T-helper 17 cell (primary cell): ENCODE measurements at regions not wholly inside any gene's neighbourhood (a gene's known extent, or its start where the extent isn't known, plus 50 kb on each side); places are given as distances from the start of the nearest gene placed in this dataset.
A peak's percentile ranks its signal among the peaks of the same experiment; 100 is the strongest.

Experiments
- ATAC-seq: fragments of 150-1000 bp; cut with Tn5 transposase; 2 replicates; pipeline ENCODE4 v1.10.0; 2021; ENCODE audit warnings: mild to moderate bottlenecking, moderate library complexity
- DNase-seq, 3 donors: peaks; one replicate each; pipeline versions ENCODE4 v3.0.0 to v3.0.0-alpha.2; 2020 to 2021
- H3K9me3 ChIP-seq: one replicate; pipeline ENCODE4 v1.7.0; 2013; ENCODE audit warnings: low read length, mild to moderate bottlenecking; ENCODE audit not compliant: control insufficient read depth, poor library complexity, severe bottlenecking
- H3K27ac Mint-ChIP-seq: one replicate; pipeline ENCODE4 v1.8.0; 2022; ENCODE audit warnings: mild to moderate bottlenecking, moderate library complexity, mixed read lengths
- H3K27me3 Mint-ChIP-seq: one replicate; pipeline ENCODE4 v1.8.0; 2022; ENCODE audit warnings: mixed read lengths
- H3K36me3 Mint-ChIP-seq: one replicate; pipeline ENCODE4 v1.8.0; 2022; ENCODE audit warnings: low read depth, mixed read lengths
- H3K4me1 Mint-ChIP-seq: one replicate; pipeline ENCODE4 v1.8.0; 2022; ENCODE audit warnings: mild to moderate bottlenecking, mixed read lengths
- H3K4me3 Mint-ChIP-seq: one replicate; pipeline ENCODE4 v1.8.0; 2022; ENCODE audit warnings: mild to moderate bottlenecking, moderate library complexity, mixed read lengths

DNA sequence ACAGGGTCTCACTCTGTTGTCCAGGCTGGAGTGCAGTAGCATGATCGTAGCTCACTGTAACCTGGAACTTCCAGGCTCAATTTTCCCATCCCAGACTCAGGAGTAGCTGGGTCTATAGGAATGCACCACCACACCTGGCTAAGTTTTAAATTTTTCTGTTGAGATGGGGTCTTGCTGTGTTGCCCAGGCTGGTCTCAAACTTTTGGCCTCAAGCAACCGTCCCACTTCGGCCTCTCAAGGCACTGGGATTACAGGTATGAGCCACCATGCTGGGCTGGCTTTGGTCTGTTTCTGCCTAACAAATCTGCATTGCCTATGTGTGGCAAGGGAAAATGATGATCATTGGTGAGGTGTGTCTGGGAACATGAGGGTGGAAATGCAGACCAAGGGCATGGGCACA is 59.3 kb upstream of the CLMP start:
- H3K4me1 Mint-ChIP-seq, result peaks cover 4% of the 10 kb centered on the region
- H3K36me3 Mint-ChIP-seq, result no peaks in the 10 kb centered on the region
- no peak for DNase-seq

DNA sequence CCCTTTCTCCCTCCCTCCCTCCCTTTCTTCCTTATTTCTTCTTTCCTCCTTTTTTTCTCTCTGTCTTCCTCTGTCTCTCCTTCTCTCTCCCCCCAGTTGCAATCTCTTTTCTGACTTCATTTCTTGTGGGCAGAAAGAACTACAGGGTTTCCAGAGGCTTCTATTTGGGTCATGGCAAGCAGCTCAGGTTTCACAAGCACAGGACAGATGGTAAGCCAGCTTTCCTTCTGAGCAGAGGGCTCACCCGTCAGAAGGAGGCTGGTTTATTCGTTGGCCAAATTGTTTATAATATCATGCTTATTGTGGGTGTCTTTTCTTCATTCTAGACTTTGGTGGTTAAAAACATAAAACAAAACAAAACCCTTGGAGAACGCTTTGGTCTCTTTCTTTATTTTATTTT is 58.9 kb upstream of the CLMP start:
- ATAC-seq, result no peak
- H3K27me3 Mint-ChIP-seq, result peaks cover 42% of the 10 kb centered on the region
- H3K4me1 Mint-ChIP-seq, result peaks cover 4% of the 10 kb centered on the region
- no peaks in the 10 kb centered on the region for H3K9me3 ChIP-seq
- no peak overlapping the region for H3K27ac Mint-ChIP-seq
- H3K36me3 Mint-ChIP-seq, result no peaks in the 10 kb centered on the region
- no peak for DNase-seq
- H3K4me3 Mint-ChIP-seq, result no peak overlapping the region

More for the DNA sequence above, 59.3 kb upstream of the CLMP start:
- Mint-ChIP-seq H3K27me3 (peaks cover 38% of the 10 kb centered on the region), H3K4me3 (no peak overlapping the region), H3K27ac (no peak overlapping the region)
- no peaks in the 10 kb centered on the region for H3K9me3 ChIP-seq
- no peak for ATAC-seq

DNA sequence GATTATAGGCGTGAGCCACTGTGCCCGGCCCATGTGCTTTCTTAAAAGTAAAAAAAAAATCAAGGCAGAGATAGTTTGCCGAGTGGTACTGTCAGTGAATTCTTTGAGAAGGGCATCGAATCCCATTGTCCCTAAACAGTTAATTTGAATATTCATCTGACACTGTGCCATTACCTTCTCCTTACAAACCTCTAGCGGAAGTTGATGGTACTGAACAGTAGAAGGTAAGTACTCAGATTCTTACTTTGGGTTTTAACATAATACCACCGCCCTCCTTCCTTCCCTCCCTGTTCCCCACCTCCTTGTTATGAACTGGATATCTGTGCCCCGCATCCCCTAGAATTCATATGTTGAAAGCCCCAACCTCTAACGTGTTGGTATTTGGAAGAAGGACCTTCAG is 58.2 kb upstream of the CLMP start:
- no peak for DNase-seq
- no peaks in the 10 kb centered on the region for H3K9me3 ChIP-seq
- Mint-ChIP-seq H3K4me3 (no peak overlapping the region), H3K4me1 (peaks cover 4% of the 10 kb centered on the region), H3K27ac (no peak overlapping the region), H3K27me3 (peaks cover 49% of the 10 kb centered on the region), H3K36me3 (no peaks in the 10 kb centered on the region)
- ATAC-seq, result no peak

DNA sequence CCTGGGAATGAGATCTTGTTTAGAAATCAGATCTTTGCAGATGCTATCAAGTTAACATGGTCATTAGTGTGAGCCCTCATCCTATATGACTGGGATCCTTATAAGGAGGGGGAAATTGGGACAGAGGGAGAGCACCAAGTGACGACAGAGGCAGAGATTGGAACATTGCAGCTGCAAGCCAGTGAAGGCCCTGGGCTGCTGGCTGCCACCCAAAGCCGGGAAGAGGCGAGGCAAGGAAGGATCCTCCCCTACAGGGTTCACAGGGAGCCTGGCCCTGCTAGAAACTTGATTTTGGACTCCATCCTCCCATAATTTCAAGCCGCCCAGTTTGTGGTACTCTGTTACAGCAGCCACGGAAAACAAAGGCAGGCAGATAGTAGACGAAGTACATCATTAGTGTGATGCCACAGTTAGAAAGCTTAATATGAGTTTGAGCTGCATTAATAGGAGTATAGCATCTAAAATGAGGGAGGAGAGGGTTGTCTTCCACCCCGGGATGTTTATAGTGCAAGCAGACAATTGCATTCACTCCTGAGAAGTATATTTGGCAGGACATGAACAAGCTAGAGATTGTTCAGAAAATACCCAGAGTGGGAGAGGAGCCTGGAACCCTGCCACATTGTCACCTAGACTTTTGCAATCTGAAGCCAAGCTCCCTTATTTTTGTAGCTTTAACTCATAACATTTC is 56.8 kb upstream of the CLMP start:
- Mint-ChIP-seq H3K4me1 (peaks cover 10% of the 10 kb centered on the region), H3K36me3 (no peaks in the 10 kb centered on the region), H3K4me3 (no peak overlapping the region), H3K27me3 (peaks cover 52% of the 10 kb centered on the region), H3K27ac (no peak overlapping the region)
- no peaks in the 10 kb centered on the region for H3K9me3 ChIP-seq
- no peak for DNase-seq
- ATAC-seq, result no peak

DNA sequence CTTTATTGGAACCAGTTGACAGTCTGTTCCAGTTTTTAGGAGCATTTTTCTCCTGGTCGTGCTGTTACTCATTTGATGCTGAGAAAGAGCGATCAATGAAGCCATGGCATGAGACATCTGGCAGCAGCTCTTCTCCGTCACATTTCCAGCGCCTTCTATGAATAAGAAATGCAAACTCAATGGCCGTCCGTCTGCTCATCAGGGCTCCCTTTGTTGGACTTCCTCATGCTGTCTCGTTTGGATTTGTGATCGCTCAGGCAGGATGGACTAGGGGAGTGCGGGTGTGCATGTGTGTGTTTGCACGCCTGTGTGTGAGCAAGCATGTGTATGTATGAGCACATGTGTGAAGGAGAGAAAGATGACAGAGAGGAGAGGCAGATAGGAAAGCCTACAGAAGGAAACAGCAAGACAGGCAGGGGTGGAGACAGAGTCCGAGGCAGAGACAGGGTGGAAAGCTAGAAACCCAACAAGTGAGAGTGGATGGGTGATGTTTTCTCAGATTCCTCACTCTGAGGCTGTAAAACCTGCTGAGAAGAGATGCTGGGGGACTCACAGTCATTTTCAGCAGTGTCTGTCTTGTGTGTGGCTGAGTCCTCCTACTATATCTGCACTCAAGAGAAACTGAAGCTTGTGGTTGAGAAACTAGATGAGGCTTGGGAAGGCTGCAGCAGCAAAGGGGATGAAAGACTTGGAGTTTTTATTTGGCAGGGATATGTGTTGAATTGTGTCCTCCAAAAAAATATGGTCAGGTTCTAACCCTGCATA is 56.0 kb upstream of the CLMP start:
- peaks cover 10% of the 10 kb centered on the region for H3K4me1 Mint-ChIP-seq
- no peak overlapping the region for H3K27ac Mint-ChIP-seq
- peaks cover 47% of the 10 kb centered on the region for H3K27me3 Mint-ChIP-seq
- H3K36me3 Mint-ChIP-seq, result no peaks in the 10 kb centered on the region
- no peak overlapping the region for H3K4me3 Mint-ChIP-seq
- no peak for DNase-seq
- ATAC-seq, result no peak
- H3K9me3 ChIP-seq, result no peaks in the 10 kb centered on the region

DNA sequence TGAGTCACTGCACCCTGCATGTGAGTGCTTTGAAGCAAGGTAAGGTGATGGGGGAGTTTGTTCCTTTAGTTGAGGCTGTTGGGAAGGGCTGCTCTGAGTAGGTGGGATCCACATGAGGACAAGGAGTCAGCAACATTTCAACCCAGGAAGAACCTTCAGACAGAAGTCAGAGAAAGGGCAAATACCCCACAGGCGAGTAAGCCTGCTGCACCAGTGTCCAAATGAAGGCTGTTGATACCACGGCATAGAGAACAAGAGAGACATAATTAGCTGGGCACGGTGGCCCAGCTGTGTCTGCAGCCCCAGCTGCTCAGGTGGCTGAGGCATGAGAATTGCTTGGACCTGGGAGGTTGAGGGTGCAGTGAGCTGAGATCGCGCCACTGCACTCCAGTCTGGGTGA is 54.3 kb upstream of the CLMP start:
- DNase-seq, result no peak
- peaks cover 30% of the 10 kb centered on the region for H3K27me3 Mint-ChIP-seq
- peaks cover 10% of the 10 kb centered on the region for H3K4me1 Mint-ChIP-seq
- no peak overlapping the region for H3K27ac Mint-ChIP-seq
- no peaks in the 10 kb centered on the region for H3K9me3 ChIP-seq
- H3K4me3 Mint-ChIP-seq, result no peak overlapping the region
- ATAC-seq, result no peak
- H3K36me3 Mint-ChIP-seq, result no peaks in the 10 kb centered on the region

DNA sequence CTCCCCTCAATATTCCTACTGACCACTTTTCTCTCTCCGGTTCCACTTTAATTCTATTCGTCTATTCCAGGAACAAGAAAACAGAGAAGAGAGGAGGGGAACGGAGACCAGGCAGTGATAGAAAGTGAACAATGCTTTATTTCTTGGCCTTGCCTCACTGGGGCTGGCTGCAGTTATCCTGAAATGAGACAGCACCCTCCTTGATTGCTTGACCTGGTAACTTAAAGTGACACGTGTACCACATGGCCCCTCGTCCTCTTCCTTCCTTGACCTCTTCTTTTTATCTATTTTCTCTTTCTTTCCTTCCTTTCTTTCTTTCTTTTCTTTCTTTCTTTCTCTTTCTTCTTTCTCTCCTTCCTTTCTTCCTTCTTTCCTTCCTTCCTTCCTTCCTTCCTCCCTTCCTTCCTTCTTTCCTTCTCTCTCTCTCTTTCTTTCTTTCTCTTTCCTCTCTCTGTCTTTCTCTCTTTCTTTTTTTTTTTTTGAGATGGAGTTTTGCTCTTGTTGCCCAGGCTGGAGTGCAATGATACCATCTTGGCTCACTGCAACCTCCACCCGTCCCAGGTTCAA is 52.8 kb upstream of the CLMP start:
- ATAC-seq (no peak), DNase-seq (no peak)
- Mint-ChIP-seq H3K36me3 (no peaks in the 10 kb centered on the region), H3K27me3 (peaks cover 41% of the 10 kb centered on the region), H3K4me3 (peak overlapping the region; percentile 47), H3K27ac (no peak overlapping the region), H3K4me1 (peaks cover 10% of the 10 kb centered on the region)
- H3K9me3 ChIP-seq, result no peaks in the 10 kb centered on the region

DNA sequence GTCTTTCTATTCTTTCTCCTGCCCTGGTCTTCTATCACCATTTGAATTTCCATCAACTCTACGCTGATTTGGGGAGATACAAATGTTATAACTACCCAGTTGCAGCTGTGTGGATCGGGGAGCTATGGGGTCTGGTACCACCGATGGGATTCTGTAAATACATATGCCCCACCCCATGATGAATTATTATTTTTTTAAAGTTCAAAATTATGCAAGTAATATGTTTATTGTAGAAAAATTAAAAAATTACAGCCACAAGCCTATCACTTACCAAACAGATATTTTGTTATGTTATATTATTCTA is 52.4 kb upstream of the CLMP start:
- no peaks in the 10 kb centered on the region for H3K36me3 Mint-ChIP-seq
- ATAC-seq, result peak; percentile 8
- no peak overlapping the region for H3K4me3 Mint-ChIP-seq

DNA sequence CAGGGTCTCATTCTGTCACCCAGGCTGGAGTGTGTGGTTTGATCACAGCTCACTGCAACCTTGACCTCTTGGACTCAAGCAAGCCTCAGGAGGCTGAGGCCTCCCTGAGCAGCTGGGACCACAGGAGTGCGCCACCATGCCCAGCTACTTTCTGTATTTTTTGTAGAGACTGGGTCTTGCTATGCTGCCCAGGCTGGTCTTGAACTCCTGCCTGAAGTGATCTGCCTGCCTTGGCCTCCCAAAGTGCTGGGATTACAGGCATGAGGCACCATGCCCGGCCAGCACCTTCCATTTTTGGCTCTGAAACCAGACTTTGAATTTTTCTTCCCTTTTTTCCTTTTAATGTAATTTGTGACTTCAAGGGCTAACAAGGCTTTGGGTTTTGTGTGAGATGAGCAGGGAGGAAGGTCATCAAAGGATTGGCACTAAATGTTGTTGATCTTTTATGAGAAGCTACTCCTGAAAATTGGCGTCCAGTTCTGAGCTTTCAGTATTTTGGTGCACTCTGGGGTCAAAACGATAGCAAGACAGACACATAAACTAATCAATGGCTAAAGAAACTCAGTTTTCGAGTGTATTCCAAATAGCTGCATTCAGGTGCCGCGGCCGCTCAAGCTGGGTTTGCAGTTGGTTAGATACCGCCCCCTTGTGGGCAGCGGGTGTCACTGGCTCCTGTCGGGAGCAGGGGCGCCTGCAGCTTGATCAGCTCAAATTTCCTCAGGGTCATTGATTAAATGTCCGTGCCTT is 51.9 kb upstream of the CLMP start:
- no peaks in the 10 kb centered on the region for H3K9me3 ChIP-seq
- peak; percentile 92 for ATAC-seq
- H3K36me3 Mint-ChIP-seq, result no peaks in the 10 kb centered on the region
- peak overlapping the region; percentile 39 for H3K27ac Mint-ChIP-seq
- peak; percentile 55 to 77 (median 68) for DNase-seq
- H3K4me1 Mint-ChIP-seq, result peaks cover 10% of the 10 kb centered on the region
- peaks cover 43% of the 10 kb centered on the region for H3K27me3 Mint-ChIP-seq
- no peak overlapping the region for H3K4me3 Mint-ChIP-seq

More for the DNA sequence above, 52.4 kb upstream of the CLMP start:
- no peak for DNase-seq
- Mint-ChIP-seq H3K27me3 (peaks cover 43% of the 10 kb centered on the region), H3K4me1 (peaks cover 10% of the 10 kb centered on the region), H3K27ac (peak overlapping the region; percentile 39)
- H3K9me3 ChIP-seq, result no peaks in the 10 kb centered on the region

DNA sequence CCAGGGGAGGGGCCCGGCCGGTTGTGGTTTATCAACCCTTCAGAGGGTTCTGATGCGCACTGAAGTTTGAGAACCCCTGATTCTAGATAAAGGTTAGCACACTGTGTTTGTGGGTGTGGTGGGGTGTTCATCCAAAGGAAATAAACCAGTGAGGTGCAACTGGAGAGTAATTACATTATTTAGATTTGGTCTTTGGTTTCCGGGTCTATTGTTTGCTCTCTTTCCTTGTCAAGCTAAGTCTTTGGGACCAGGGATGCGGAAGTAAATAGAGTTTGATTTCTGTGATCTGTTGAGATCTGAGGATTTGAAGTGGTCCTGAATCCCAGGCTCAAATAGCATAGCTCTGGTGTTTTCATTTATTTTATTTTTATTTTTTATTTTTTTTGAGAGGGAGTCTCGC is 50.5 kb upstream of the CLMP start:
- no peak for DNase-seq
- peaks cover 50% of the 10 kb centered on the region for H3K27me3 Mint-ChIP-seq
- H3K4me1 Mint-ChIP-seq, result peaks cover 13% of the 10 kb centered on the region
- H3K4me3 Mint-ChIP-seq, result no peak overlapping the region
- ATAC-seq, result no peak
- no peak overlapping the region for H3K27ac Mint-ChIP-seq
- H3K36me3 Mint-ChIP-seq, result peaks cover 2% of the 10 kb centered on the region
- H3K9me3 ChIP-seq, result no peaks in the 10 kb centered on the region
